Smooth muscle cell (in vitro differentiated cells): ENCODE measurements at regions not wholly inside any gene's neighbourhood (a gene's known extent, or its start where the extent isn't known, plus 50 kb on each side); places are given as distances from the start of the nearest gene placed in this dataset.

ENCODE experiments used
- DNase-seq: peaks from one replicate; lab custom pipeline; 2025; ENCODE audit not compliant: unreplicated experiment; lab: John Stamatoyannopoulos, UW
- H2AFZ ChIP-seq: fragments of 200-600 bp; sonication (generic); 2 replicates; pipeline ENCODE4 v1.6.0; 2016; ENCODE audit warnings: antibody characterized with exemption, low read depth, mild to moderate bottlenecking
- H3F3A ChIP-seq: fragments of 200-600 bp; sonication (generic); 2 replicates; pipeline ENCODE4 v1.6.0; 2017; ENCODE audit warnings: antibody characterized with exemption, low read depth
- H3K27ac ChIP-seq: fragments of 200-600 bp; sonication (generic); 2 replicates; pipeline ENCODE4 v1.5.1; 2016; ENCODE audit warnings: low read depth, mild to moderate bottlenecking
- H3K27me3 ChIP-seq: fragments of 200-600 bp; sonication (generic); 2 replicates; pipeline ENCODE4 v1.6.1; 2016; ENCODE audit warnings: low read depth, mild to moderate bottlenecking
- H3K36me3 ChIP-seq: fragments of 200-600 bp; sonication (generic); 2 replicates; pipeline ENCODE4 v1.5.1; 2016; ENCODE audit warnings: low read depth
- H3K4me1 ChIP-seq: fragments of 200-600 bp; sonication (generic); 2 replicates; pipeline ENCODE4 v1.5.1; 2016; ENCODE audit warnings: low read depth
- H3K4me2 ChIP-seq: fragments of 200-600 bp; sonication (generic); 2 replicates; pipeline ENCODE4 v1.6.0; 2016; ENCODE audit warnings: mild to moderate bottlenecking
- H3K4me3 ChIP-seq: fragments of 200-600 bp; sonication (generic); 2 replicates; pipeline ENCODE4 v1.5.1; 2016; ENCODE audit warnings: mild to moderate bottlenecking
- H3K79me2 ChIP-seq: fragments of 200-600 bp; sonication (generic); 2 replicates; pipeline ENCODE4 v1.6.0; 2016; ENCODE audit warnings: low read depth, mild to moderate bottlenecking
- H3K9ac ChIP-seq: fragments of 200-600 bp; sonication (generic); 2 replicates; pipeline ENCODE4 v1.6.0; 2016; ENCODE audit warnings: low read depth
- H3K9me3 ChIP-seq: fragments of 200-600 bp; sonication (generic); replicated peaks from 2 replicates; pipeline ENCODE4 v1.5.1; 2016; ENCODE audit warnings: low read depth
- H4K20me1 ChIP-seq: fragments of 200-600 bp; sonication (generic); 2 replicates; pipeline ENCODE4 v1.6.0; 2016; ENCODE audit warnings: low read depth
- CTCF ChIP-seq: fragments of 200-600 bp; sonication (generic); IDR thresholded peaks from 2 replicates; pipeline ENCODE4 v1.5.1; 2017; ENCODE audit warnings: borderline replicate concordance, mild to moderate bottlenecking, antibody characterized with exemption; ENCODE audit not compliant: insufficient read depth, poor library complexity, severe bottlenecking
- WGBS: methylation state at CpG from one replicate; pipeline ENCODE4 v1.1.7; 2016; ENCODE audit warnings: low lambda C conversion rate; 5-methylcytosine and 5-hydroxymethylcytosine counted together

DNA sequence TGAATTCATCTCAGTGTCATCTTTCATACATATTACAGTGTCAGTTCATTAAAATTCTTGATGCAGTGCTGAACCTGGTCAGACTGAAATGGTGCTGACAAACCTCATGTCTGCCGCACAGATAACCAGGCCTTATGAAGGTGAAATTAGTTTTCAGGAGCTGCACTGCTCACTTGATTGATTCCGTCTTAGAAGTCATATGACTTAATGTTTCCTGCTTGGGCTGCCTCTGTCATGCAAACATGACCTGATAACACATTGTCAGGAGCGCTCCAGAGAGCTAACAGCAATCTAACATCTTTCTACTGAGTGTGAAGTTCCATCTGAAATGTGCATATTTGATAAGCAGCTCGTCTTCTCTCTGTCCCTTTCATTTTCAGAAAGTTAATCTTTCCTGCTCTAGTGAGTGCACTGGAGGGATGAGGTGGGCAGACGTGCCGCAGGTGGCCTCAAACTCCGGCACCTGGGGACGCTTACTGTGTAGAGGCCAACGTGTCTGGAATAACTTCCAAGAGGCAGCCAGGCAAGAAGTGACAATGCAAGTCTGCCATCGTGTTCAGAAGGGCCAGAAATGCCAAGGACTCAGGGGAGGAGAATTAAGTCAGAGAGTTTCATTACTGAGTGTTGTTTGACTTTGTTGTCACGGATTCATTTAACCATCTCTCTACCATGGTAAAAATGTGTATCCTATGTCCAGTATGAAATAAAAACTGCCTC lies 592.1 kb downstream of the TLE1 start:
- no peaks in the 10 kb centered on the region for H3K79me2 ChIP-seq
- no peaks in the 10 kb centered on the region for H3K36me3 ChIP-seq
- DNase-seq = no peak
- no peak overlapping the region for H3K4me2 ChIP-seq
- H3K4me3 ChIP-seq = no peak overlapping the region
- no peak overlapping the region for H3K9ac ChIP-seq
- no peaks in the 10 kb centered on the region for H3K4me1 ChIP-seq
- WGBS = 87% methylated on average over 11 of the region's 11 CpGs
- no peak overlapping the region for H2AFZ ChIP-seq
- H4K20me1 ChIP-seq = no peaks in the 10 kb centered on the region
- no peaks in the 10 kb centered on the region for H3K27me3 ChIP-seq
- H3F3A ChIP-seq = no peaks in the 10 kb centered on the region
- no peaks in the 10 kb centered on the region for H3K9me3 ChIP-seq
- no peak overlapping the region for H3K27ac ChIP-seq
- TF ChIP-seq CTCF = no peak

DNA sequence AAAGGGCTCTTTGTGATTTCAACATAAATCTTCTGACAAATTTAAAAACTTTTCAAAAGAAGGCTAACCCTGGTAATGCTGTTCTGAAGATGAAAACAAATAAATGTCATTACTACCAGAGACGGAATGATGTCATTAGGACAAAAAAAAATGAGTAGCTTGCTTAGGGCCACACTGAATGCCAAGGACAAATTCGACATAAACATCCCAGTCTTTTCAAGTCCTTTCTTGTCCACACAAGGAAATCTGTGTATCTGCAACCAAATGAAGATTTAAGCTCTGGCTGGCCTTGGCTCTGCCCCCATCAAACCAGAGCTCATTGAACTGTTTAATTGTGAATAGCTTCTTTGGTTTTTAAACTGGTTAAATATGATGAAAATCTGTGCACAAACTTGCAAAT lies 592.7 kb downstream of the TLE1 start:
- Histone ChIP-seq H3F3A (no peaks in the 10 kb centered on the region), H3K27ac (no peak overlapping the region), H4K20me1 (no peaks in the 10 kb centered on the region), H2AFZ (no peak overlapping the region), H3K9ac (no peak overlapping the region), H3K9me3 (no peaks in the 10 kb centered on the region), H3K4me1 (no peaks in the 10 kb centered on the region), H3K4me2 (no peak overlapping the region), H3K27me3 (no peaks in the 10 kb centered on the region), H3K36me3 (no peaks in the 10 kb centered on the region), H3K79me2 (no peaks in the 10 kb centered on the region), H3K4me3 (no peak overlapping the region)
- no peak for TF ChIP-seq CTCF
- DNase-seq = no peak
- WGBS = 64% methylated on average over 2 of the region's 2 CpGs

DNA sequence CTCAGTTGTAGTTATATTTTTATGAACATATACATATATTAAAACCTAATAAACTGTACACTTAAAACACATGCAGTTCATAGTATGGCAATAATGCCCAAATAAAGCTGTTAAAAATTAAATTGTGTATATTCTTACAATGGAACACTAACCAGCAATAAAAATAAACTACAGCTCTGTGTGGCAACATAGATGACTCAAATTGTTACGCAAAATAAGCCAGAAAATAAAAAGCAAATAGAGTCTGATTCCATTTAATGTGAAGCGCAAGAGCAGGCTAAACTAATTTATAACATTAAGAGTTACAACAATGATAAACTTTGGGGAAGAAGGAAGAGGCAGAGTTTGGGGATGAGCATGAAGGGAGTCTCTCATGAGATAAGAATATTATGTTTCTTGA lies 597.3 kb downstream of the TLE1 start:
- Histone ChIP-seq H3K9me3 (no peaks in the 10 kb centered on the region), H3K4me2 (no peak overlapping the region), H3K36me3 (no peaks in the 10 kb centered on the region), H3K27me3 (no peaks in the 10 kb centered on the region), H3K27ac (no peak overlapping the region), H3K4me1 (no peaks in the 10 kb centered on the region), H3K9ac (no peak overlapping the region), H3F3A (no peaks in the 10 kb centered on the region), H2AFZ (no peak overlapping the region), H4K20me1 (no peaks in the 10 kb centered on the region), H3K79me2 (no peaks in the 10 kb centered on the region), H3K4me3 (no peak overlapping the region)
- 96% methylated on average over 2 of the region's 2 CpGs for WGBS
- TF ChIP-seq CTCF = no peak
- DNase-seq = no peak

- H3K27me3 ChIP-seq = no peaks in the 10 kb centered on the region
- DNase-seq = no peak
- no peaks in the 10 kb centered on the region for H3K36me3 ChIP-seq
- no peak overlapping the region for H3K9ac ChIP-seq
- H4K20me1 ChIP-seq = no peaks in the 10 kb centered on the region
- peaks cover under 1% of the 10 kb centered on the region for H3F3A ChIP-seq
- H3K79me2 ChIP-seq = no peaks in the 10 kb centered on the region
- H3K4me3 ChIP-seq = no peak overlapping the region
- no peak overlapping the region for H2AFZ ChIP-seq
- WGBS = 94% methylated on average over 2 of the region's 2 CpGs
- H3K27ac ChIP-seq = no peak overlapping the region
- peaks cover 26% of the 10 kb centered on the region for H3K4me1 ChIP-seq
- H3K4me2 ChIP-seq = no peak overlapping the region
- TF ChIP-seq CTCF = no peak
- H3K9me3 ChIP-seq = no peaks in the 10 kb centered on the region
Measured at GRCh38 chr9:81088341-81088740, 601.0 kb downstream of the TLE1 start.
